Tibial nerve (tissue), 3 donors: ENCODE measurements at regions not wholly inside any gene's neighbourhood (a gene's known extent, or its start where the extent isn't known, plus 50 kb on each side); places are given as distances from the start of the nearest gene placed in this dataset.

Experiments
- POLR2A ChIP-seq, 2 donors: fragments of 450-650 bp; IDR thresholded peaks; one replicate each; pipeline ENCODE4 v1.6.1; 2017; ENCODE audit warnings: antibody characterized with exemption in 2 of 2, mild to moderate bottlenecking in 2 of 2, moderate library complexity in 2 of 2
- TF ChIP-seq, protein P1 (sequence below), 5 experiments: fragments of 200-600 bp in 3 of 5; fragments of 450-650 bp in 2 of 5; sonication (generic) in 3 of 5; IDR thresholded peaks; one replicate each; pipeline ENCODE4 v1.5.1; 2016 to 2019; ENCODE audit warnings: antibody characterized with exemption in 5 of 5, mild to moderate bottlenecking in 3 of 5, moderate library complexity in 2 of 5

DNA sequence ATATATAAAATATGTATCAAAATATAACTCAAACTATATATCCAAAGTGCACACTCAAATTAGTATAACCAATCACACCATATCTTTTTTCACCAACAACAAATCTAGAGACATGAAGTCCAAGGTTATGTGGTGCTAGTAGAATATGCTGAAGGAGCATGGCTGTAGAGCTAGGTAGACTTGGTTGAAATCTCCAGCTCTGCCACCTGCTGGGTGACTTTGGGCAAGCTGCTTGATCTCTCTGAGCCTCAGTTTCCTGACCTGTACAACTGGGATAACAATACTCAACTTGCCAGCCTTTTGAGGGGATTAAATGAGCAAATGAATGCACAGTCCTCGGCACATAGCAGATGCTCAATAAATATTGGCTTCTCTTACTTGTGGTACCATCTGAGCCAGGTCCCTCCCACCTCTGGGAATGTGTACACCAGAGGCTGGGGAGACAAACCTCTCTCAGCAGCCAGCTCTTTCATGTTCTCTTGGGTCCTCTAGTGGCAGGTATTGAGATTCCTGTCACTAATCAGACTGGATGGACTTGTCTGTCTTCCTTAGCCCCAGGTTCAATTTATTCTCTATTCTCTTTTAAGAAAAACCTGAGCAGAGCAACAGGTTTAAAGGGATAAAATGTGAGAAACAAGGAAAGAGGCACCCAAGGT is 94.3 kb upstream of the PDE1C start:
- TF ChIP-seq, protein P1, sequence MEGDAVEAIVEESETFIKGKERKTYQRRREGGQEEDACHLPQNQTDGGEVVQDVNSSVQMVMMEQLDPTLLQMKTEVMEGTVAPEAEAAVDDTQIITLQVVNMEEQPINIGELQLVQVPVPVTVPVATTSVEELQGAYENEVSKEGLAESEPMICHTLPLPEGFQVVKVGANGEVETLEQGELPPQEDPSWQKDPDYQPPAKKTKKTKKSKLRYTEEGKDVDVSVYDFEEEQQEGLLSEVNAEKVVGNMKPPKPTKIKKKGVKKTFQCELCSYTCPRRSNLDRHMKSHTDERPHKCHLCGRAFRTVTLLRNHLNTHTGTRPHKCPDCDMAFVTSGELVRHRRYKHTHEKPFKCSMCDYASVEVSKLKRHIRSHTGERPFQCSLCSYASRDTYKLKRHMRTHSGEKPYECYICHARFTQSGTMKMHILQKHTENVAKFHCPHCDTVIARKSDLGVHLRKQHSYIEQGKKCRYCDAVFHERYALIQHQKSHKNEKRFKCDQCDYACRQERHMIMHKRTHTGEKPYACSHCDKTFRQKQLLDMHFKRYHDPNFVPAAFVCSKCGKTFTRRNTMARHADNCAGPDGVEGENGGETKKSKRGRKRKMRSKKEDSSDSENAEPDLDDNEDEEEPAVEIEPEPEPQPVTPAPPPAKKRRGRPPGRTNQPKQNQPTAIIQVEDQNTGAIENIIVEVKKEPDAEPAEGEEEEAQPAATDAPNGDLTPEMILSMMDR (IDR thresholded peaks at IDR 0.05) = no peak
- TF ChIP-seq POLR2A (IDR thresholded peaks at IDR 0.05) = no peak
